ENCODE measurements at regions not wholly inside any gene's neighbourhood (a gene's known extent, or its start where the extent isn't known, plus 50 kb on each side); places are given as distances from the start of the nearest gene placed in this dataset.
A peak's percentile ranks its signal among the peaks of the same experiment; 100 is the strongest.

GRCh38 chr5:137808503-137809135 lies 54.5 kb upstream of the HNRNPA0 start:
- no peak for TF ChIP-seq GATA1 (IDR thresholded peaks at IDR 0.05; ENCODE audit: low read depth, low read length)
- TF ChIP-seq POLR2A (IDR thresholded peaks at IDR 0.05; ENCODE audit: low read length) = no peak
- DNase-seq = peak; percentile 13 to 14

DNA sequence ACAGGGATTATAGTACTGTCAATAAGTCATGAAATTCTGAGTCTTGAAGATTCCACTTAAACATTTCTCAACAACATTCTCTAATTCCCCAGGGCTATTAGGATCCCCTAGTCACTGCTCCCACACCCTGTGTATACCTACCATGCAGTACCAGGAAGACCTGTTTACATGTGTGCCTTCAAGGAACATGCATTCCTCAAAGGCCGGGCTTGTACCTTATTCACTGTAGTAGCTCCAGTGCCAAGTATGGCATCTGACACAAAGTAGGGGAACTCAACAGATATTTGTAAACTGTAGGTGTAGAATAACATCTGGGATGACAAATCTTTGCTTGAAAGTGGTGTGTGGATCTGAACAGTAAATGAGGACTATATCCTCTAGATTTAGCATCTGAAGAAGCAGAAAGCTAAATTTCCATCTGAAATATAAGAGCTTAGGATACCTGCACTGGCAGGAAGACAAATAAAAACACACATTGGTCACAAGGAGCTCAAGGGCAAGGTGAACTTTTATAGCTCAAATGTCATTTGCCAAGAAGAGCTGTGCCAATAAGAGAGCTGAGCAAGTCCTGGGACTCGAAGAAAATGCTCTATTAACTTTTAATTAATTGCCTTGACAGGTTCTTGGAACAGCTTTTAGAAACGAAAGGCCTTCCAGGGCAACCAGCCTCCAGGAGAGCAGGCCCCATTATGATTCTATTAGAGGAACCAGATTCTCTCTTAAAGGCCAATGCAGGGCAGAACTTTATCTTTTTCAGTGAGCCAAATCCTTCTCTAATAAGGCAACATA lies 52.3 kb upstream of the MYOT start:
- DNase-seq = no peak
- TF ChIP-seq POLR2A (IDR thresholded peaks at IDR 0.05; ENCODE audit: low read length) (no peak), GATA1 (IDR thresholded peaks at IDR 0.05; ENCODE audit: low read depth, low read length) (no peak)
